Loucy (cell line): ENCODE measurements at regions not wholly inside any gene's neighbourhood (a gene's known extent, or its start where the extent isn't known, plus 50 kb on each side); places are given as distances from the start of the nearest gene placed in this dataset.

ENCODE experiments used
- H2AFZ ChIP-seq: fragments of 200-600 bp; sonication (generic); 2 replicates; pipeline ENCODE4 v1.6.0; 2016; ENCODE audit warnings: antibody characterized with exemption, mild to moderate bottlenecking, low read length, moderate library complexity
- H3F3A ChIP-seq: fragments of 200-600 bp; 2 replicates; pipeline ENCODE4 v1.6.0; 2016; ENCODE audit warnings: antibody characterized with exemption, low read depth, mild to moderate bottlenecking
- H3K27me3 ChIP-seq: fragments of 200-600 bp; sonication (generic); 2 replicates; pipeline ENCODE4 v1.6.1; 2014; ENCODE audit warnings: low read length, mild to moderate bottlenecking; ENCODE audit not compliant: insufficient read depth, poor library complexity, severe bottlenecking
- H3K36me3 ChIP-seq: fragments of 200-600 bp; sonication (generic); 2 replicates; pipeline ENCODE4 v1.6.1; 2016; ENCODE audit warnings: low read length; ENCODE audit not compliant: insufficient read depth
- H3K4me1 ChIP-seq: fragments of 200-600 bp; sonication (generic); 2 replicates; pipeline ENCODE4 v1.5.1; 2014; ENCODE audit warnings: low read length, mild to moderate bottlenecking; ENCODE audit not compliant: insufficient read depth, poor library complexity, severe bottlenecking
- H3K4me2 ChIP-seq: fragments of 200-600 bp; sonication (generic); 2 replicates; pipeline ENCODE4 v1.6.0; 2014; ENCODE audit warnings: antibody characterized with exemption, low read length, low read depth, mild to moderate bottlenecking; ENCODE audit not compliant: poor library complexity, severe bottlenecking
- H3K4me3 ChIP-seq: fragments of 200-600 bp; sonication (generic); 2 replicates; pipeline ENCODE4 v1.5.1; 2014; ENCODE audit warnings: low read length, mild to moderate bottlenecking, mixed read lengths; ENCODE audit not compliant: poor library complexity, severe bottlenecking
- H3K79me2 ChIP-seq: fragments of 200-600 bp; sonication (generic); 2 replicates; pipeline ENCODE4 v1.6.1; 2014; ENCODE audit warnings: low read length; ENCODE audit not compliant: insufficient read depth
- H3K9ac ChIP-seq: fragments of 200-600 bp; sonication (generic); 2 replicates; pipeline ENCODE4 v1.6.0; 2014; ENCODE audit warnings: mild to moderate bottlenecking, low read depth, low read length, moderate library complexity; ENCODE audit not compliant: poor library complexity, severe bottlenecking
- H3K9me2 ChIP-seq: fragments of 200-600 bp; sonication (generic); replicated peaks from 2 replicates; pipeline ENCODE4 v1.6.1; 2016; ENCODE audit warnings: low read depth, low read length, mixed read lengths
- H3K9me3 ChIP-seq: fragments of 200-600 bp; sonication (generic); 2 replicates; pipeline ENCODE4 v1.6.1; 2014; ENCODE audit warnings: mild to moderate bottlenecking, antibody characterized with exemption, low read length, low read depth; ENCODE audit not compliant: insufficient read depth
- H4K20me1 ChIP-seq: fragments of 200-600 bp; sonication (generic); 2 replicates; pipeline ENCODE4 v1.6.0; 2014; ENCODE audit warnings: antibody characterized with exemption, low read length, mild to moderate bottlenecking; ENCODE audit not compliant: insufficient read depth, poor library complexity, severe bottlenecking
- CTCF ChIP-seq: fragments of 200-600 bp; sonication (generic); conservative IDR thresholded peaks from 2 replicates; pipeline ENCODE4 v1.5.1; 2014; ENCODE audit warnings: mild to moderate bottlenecking, antibody characterized with exemption, low read length
- EZH2phosphoT487 ChIP-seq: fragments of 200-600 bp; IDR thresholded peaks from 2 replicates; pipeline ENCODE4 v1.6.1; 2018; ENCODE audit warnings: antibody characterized with exemption, mild to moderate bottlenecking, moderate library complexity, borderline replicate concordance

- H3K36me3 ChIP-seq, result no peaks in the 10 kb centered on the region
- H3K9me2 ChIP-seq, result no peaks in the 10 kb centered on the region
- H4K20me1 ChIP-seq, result no peaks in the 10 kb centered on the region
- TF ChIP-seq EZH2phosphoT487, result no peak
- no peak for TF ChIP-seq CTCF
- no peaks in the 10 kb centered on the region for H3K79me2 ChIP-seq
- no peak overlapping the region for H3K4me3 ChIP-seq
- H2AFZ ChIP-seq, result no peak overlapping the region
- H3K4me1 ChIP-seq, result no peaks in the 10 kb centered on the region
- no peaks in the 10 kb centered on the region for H3K9me3 ChIP-seq
- no peaks in the 10 kb centered on the region for H3K27me3 ChIP-seq
- no peak overlapping the region for H3K9ac ChIP-seq
- H3F3A ChIP-seq, result no peaks in the 10 kb centered on the region
- H3K4me2 ChIP-seq, result no peak overlapping the region
Measured at GRCh38 chr6:88547768-88548167, 381.6 kb upstream of the CNR1 start.

- Histone ChIP-seq H4K20me1 (no peaks in the 10 kb centered on the region), H3K36me3 (no peaks in the 10 kb centered on the region), H3K79me2 (no peaks in the 10 kb centered on the region), H3F3A (no peaks in the 10 kb centered on the region), H3K4me3 (no peak overlapping the region), H3K9me2 (no peaks in the 10 kb centered on the region), H3K27me3 (no peaks in the 10 kb centered on the region), H3K9ac (no peak overlapping the region), H2AFZ (no peak overlapping the region), H3K4me1 (no peaks in the 10 kb centered on the region), H3K9me3 (no peaks in the 10 kb centered on the region), H3K4me2 (no peak overlapping the region)
- TF ChIP-seq EZH2phosphoT487 (no peak), CTCF (no peak)
Measured at GRCh38 chr6:88545991-88546390, 379.8 kb upstream of the CNR1 start.

GRCh38 chr6:88544986-88545612 lies 379.0 kb upstream of the CNR1 start:
- TF ChIP-seq EZH2phosphoT487, result no peak
- no peak for TF ChIP-seq CTCF
- H3K79me2 ChIP-seq, result no peaks in the 10 kb centered on the region

More at GRCh38 chr6:88544986-88545612, 379.0 kb upstream of the CNR1 start:
- no peaks in the 10 kb centered on the region for H3K36me3 ChIP-seq
- no peaks in the 10 kb centered on the region for H3K4me1 ChIP-seq
- H3K9ac ChIP-seq, result no peak overlapping the region
- no peaks in the 10 kb centered on the region for H4K20me1 ChIP-seq
- H3K4me2 ChIP-seq, result no peak overlapping the region
- no peaks in the 10 kb centered on the region for H3F3A ChIP-seq
- no peaks in the 10 kb centered on the region for H3K9me2 ChIP-seq
- H3K4me3 ChIP-seq, result no peak overlapping the region
- H3K9me3 ChIP-seq, result no peaks in the 10 kb centered on the region
- no peaks in the 10 kb centered on the region for H3K27me3 ChIP-seq
- no peak overlapping the region for H2AFZ ChIP-seq
